KMS-11 (cell line): ENCODE measurements at regions not wholly inside any gene's neighbourhood (a gene's known extent, or its start where the extent isn't known, plus 50 kb on each side); places are given as distances from the start of the nearest gene placed in this dataset.

Source experiments
- H2AFZ ChIP-seq: fragments of 200-600 bp; sonication (generic); 2 replicates; pipeline ENCODE4 v1.6.1; 2016; ENCODE audit warnings: antibody characterized with exemption, mixed run types, low read depth
- H3K27ac ChIP-seq: fragments of 200-600 bp; sonication (generic); 2 replicates; pipeline ENCODE4 v1.6.1; 2016; ENCODE audit warnings: mild to moderate bottlenecking, mixed run types
- H3K27me3 ChIP-seq: fragments of 200-600 bp; sonication (generic); 2 replicates; pipeline ENCODE4 v1.6.1; 2017; ENCODE audit warnings: mild to moderate bottlenecking, low read depth, mixed run types, moderate library complexity; ENCODE audit not compliant: insufficient read depth
- H3K36me3 ChIP-seq: fragments of 200-600 bp; sonication (generic); 2 replicates; pipeline ENCODE4 v1.6.1; 2017; ENCODE audit warnings: mild to moderate bottlenecking, mixed run types; ENCODE audit not compliant: insufficient read depth
- H3K4me1 ChIP-seq: fragments of 200-600 bp; sonication (generic); 2 replicates; pipeline ENCODE4 v1.6.1; 2016; ENCODE audit warnings: mild to moderate bottlenecking, low read depth, mixed run types; ENCODE audit not compliant: poor library complexity, severe bottlenecking
- H3K4me2 ChIP-seq: fragments of 200-600 bp; sonication (generic); 2 replicates; pipeline ENCODE4 v1.7.0; 2016; ENCODE audit warnings: mild to moderate bottlenecking, mixed run types
- H3K4me3 ChIP-seq: fragments of 200-600 bp; sonication (generic); IDR thresholded peaks from 2 replicates; pipeline ENCODE4 v1.6.1; 2017; ENCODE audit warnings: low read depth, low read length, mixed read lengths; ENCODE audit not compliant: insufficient read depth
- H3K79me2 ChIP-seq: fragments of 200-600 bp; sonication (generic); 2 replicates; pipeline ENCODE4 v1.6.1; 2016; ENCODE audit warnings: low read depth, mixed run types; ENCODE audit not compliant: insufficient read depth
- H3K9ac ChIP-seq: fragments of 200-600 bp; sonication (generic); 2 replicates; pipeline ENCODE4 v1.6.1; 2016; ENCODE audit warnings: mild to moderate bottlenecking, mixed run types
- H4K20me1 ChIP-seq: fragments of 200-600 bp; sonication (generic); 2 replicates; pipeline ENCODE4 v1.6.1; 2016; ENCODE audit warnings: mild to moderate bottlenecking, mixed run types; ENCODE audit not compliant: insufficient read depth
- CTCF ChIP-seq: fragments of 200-600 bp; sonication (generic); conservative IDR thresholded peaks from 2 replicates; pipeline ENCODE4 v1.6.1; 2017; ENCODE audit warnings: low read depth, mild to moderate bottlenecking, antibody characterized with exemption, low read length, moderate library complexity, mixed read lengths

- Histone ChIP-seq H3K4me3 (no peak overlapping the region), H3K27me3 (no peaks in the 10 kb centered on the region), H3K4me2 (no peak overlapping the region), H2AFZ (no peak overlapping the region), H3K36me3 (no peaks in the 10 kb centered on the region), H3K9ac (no peak overlapping the region), H3K79me2 (no peaks in the 10 kb centered on the region), H4K20me1 (no peaks in the 10 kb centered on the region), H3K4me1 (peaks cover 14% of the 10 kb centered on the region), H3K27ac (no peak overlapping the region)
- TF ChIP-seq CTCF: no peak
Measured at GRCh38 chr12:94717108-94717507, 66.8 kb upstream of the TMCC3 start.

- Histone ChIP-seq H2AFZ (no peak overlapping the region), H3K27ac (no peak overlapping the region), H3K4me2 (no peak overlapping the region), H3K79me2 (no peaks in the 10 kb centered on the region), H3K36me3 (no peaks in the 10 kb centered on the region), H3K27me3 (no peaks in the 10 kb centered on the region), H3K4me1 (peaks cover 14% of the 10 kb centered on the region), H4K20me1 (no peaks in the 10 kb centered on the region), H3K9ac (no peak overlapping the region), H3K4me3 (no peak overlapping the region)
- TF ChIP-seq CTCF: no peak
Measured at GRCh38 chr12:94716339-94716738, 66.0 kb upstream of the TMCC3 start.

- Histone ChIP-seq H3K27ac (no peak overlapping the region), H3K36me3 (no peaks in the 10 kb centered on the region), H3K79me2 (no peaks in the 10 kb centered on the region), H3K27me3 (no peaks in the 10 kb centered on the region), H3K4me2 (no peak overlapping the region), H3K9ac (no peak overlapping the region), H3K4me1 (peaks cover 14% of the 10 kb centered on the region), H4K20me1 (no peaks in the 10 kb centered on the region), H2AFZ (no peak overlapping the region), H3K4me3 (no peak overlapping the region)
- no peak for TF ChIP-seq CTCF
Measured at GRCh38 chr12:94714378-94715114, 64.2 kb upstream of the TMCC3 start.

- Histone ChIP-seq H3K9ac (no peak overlapping the region), H3K27ac (no peak overlapping the region), H3K4me2 (no peak overlapping the region), H4K20me1 (no peaks in the 10 kb centered on the region), H2AFZ (no peak overlapping the region), H3K4me1 (peaks cover 6% of the 10 kb centered on the region), H3K27me3 (no peaks in the 10 kb centered on the region), H3K79me2 (no peaks in the 10 kb centered on the region), H3K4me3 (no peak overlapping the region), H3K36me3 (no peaks in the 10 kb centered on the region)
- TF ChIP-seq CTCF: no peak
Measured at GRCh38 chr12:94712815-94713515, 62.6 kb upstream of the TMCC3 start.
